ENCODE measurements at regions not wholly inside any gene's neighbourhood (a gene's known extent, or its start where the extent isn't known, plus 50 kb on each side); places are given as distances from the start of the nearest gene placed in this dataset.

- H3K9me3 ChIP-seq (ENCODE audit: control insufficient read depth in 1 of 2, insufficient read depth in 1 of 2, low read depth in 1 of 2, low read length in 2 of 2): no peaks in the 10 kb centered on the region
- intact Hi-C loops (cut with micrococcal nuclease): no loop called here
- H3K9ac ChIP-seq (ENCODE audit: low read length): no peak overlapping the region
- H3K9me2 ChIP-seq (ENCODE audit: insufficient read depth): no peaks in the 10 kb centered on the region
- BruUV-seq (replicated peaks): no TSS peak
- no peak overlapping the region for H3K4me3 ChIP-seq (replicated peaks in 1 of 2; ENCODE audit: low read depth in 1 of 2, low read length in 2 of 2)
- H4K20me1 ChIP-seq (ENCODE audit: insufficient read depth): no peaks in the 10 kb centered on the region
- RAD21 ChIA-PET (ENCODE audit: low non-redundant PET in 1 of 2, low total read pairs in 2 of 2, uncharacterized antibody in 2 of 2, unreplicated experiment in 2 of 2): no interaction called here
- TF ChIP-seq CTCF (IDR thresholded peaks at IDR 0.05 in 2 of 3, conservative IDR thresholded peaks at IDR 0.05 in 1 of 3; ENCODE audit: borderline replicate concordance in 1 of 3, insufficient read depth in 1 of 3, low read depth in 2 of 3, low read length in 2 of 3) (no peak), SP1 (IDR thresholded peaks at IDR 0.05; ENCODE audit: low read depth) (no peak), EGR1 (IDR thresholded peaks at IDR 0.05; ENCODE audit: low read depth) (no peak), ELF1 (IDR thresholded peaks at IDR 0.05; ENCODE audit: borderline replicate concordance, low read depth) (no peak), POLR2AphosphoS5 (IDR thresholded peaks at IDR 0.05; ENCODE audit: low read depth, low read length) (no peak), POLR2A (IDR thresholded peaks at IDR 0.05; ENCODE audit: borderline replicate concordance, extremely low read depth, insufficient read depth, insufficient read length) (no peak), ZBTB33 (IDR thresholded peaks at IDR 0.05; ENCODE audit: extremely low read depth, insufficient replicate concordance, low read length) (no peak)
- no peak overlapping the region for H3K4me2 ChIP-seq (ENCODE audit: low read length)
- POLR2A ChIA-PET: no interaction called here
- no peaks in the 10 kb centered on the region for H3K4me1 ChIP-seq (ENCODE audit: control insufficient read depth in 1 of 2, insufficient read depth in 2 of 2, low read length in 2 of 2)
- ATAC-seq: no peak
- no peaks in the 10 kb centered on the region for H3K27me3 ChIP-seq (ENCODE audit: insufficient read depth, low read length)
- H3K36me3 ChIP-seq (ENCODE audit: control insufficient read depth in 1 of 2, insufficient read depth in 2 of 2, low read length in 2 of 2): no peaks in the 10 kb centered on the region
- no peak overlapping the region for H3K27ac ChIP-seq (ENCODE audit: low read depth, low read length)
- DNase-seq (ENCODE audit: low read depth, low spot score): no peak
- H2AFZ ChIP-seq (ENCODE audit: low read depth, low read length, poor library complexity, severe bottlenecking): no peak overlapping the region
- no peaks in the 10 kb centered on the region for H3K79me2 ChIP-seq (ENCODE audit: insufficient read depth, low read length)
- CTCF ChIA-PET: no interaction called here
These were observed 208.9 kb downstream of the ZNF608 start for GRCh38 chr5:124537522-124537921.

Measured in HCT116 (cell line).